Hepatocyte (in vitro differentiated cells): ENCODE measurements at regions not wholly inside any gene's neighbourhood (a gene's known extent, or its start where the extent isn't known, plus 50 kb on each side); places are given as distances from the start of the nearest gene placed in this dataset.

Experiments used
- EZH2 ChIP-seq: fragments of 200-600 bp; sonication (generic); IDR thresholded peaks from 2 replicates; pipeline ENCODE4 v1.6.1; 2016; ENCODE audit warnings: antibody characterized with exemption, mild to moderate bottlenecking, borderline replicate concordance
- EZH2phosphoT487 ChIP-seq: fragments of 200-600 bp; sonication (generic); IDR thresholded peaks from one replicate; pipeline ENCODE4 v1.6.1; 2018; ENCODE audit warnings: antibody characterized with exemption, mild to moderate bottlenecking, low read depth, moderate library complexity; ENCODE audit not compliant: unreplicated experiment, severe bottlenecking
- TF ChIP-seq, protein P1 (sequence below): fragments of 200-600 bp; sonication (generic); IDR thresholded peaks from 2 replicates; pipeline ENCODE4 v1.5.1; 2016; ENCODE audit warnings: antibody characterized with exemption, mild to moderate bottlenecking; ENCODE audit not compliant: poor library complexity

DNA sequence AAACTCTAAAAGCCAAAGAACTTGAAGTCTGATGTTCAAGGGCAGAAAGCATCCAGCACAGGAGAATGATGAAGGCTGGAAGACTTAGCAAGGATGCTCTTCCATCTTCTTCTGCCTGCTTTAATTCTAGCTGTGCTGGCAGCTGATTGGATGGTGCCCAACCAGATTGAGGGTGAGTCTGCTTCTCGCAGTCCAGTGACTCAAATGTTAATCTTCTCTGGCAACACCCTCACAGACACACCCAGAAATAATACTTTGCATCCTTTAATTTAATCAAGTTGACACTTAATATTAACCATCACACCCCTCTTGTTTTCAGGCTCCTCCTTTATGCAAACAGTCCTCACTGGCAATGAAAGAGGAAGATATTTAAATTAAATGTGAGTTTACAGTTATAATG is 321.7 kb downstream of the TEX13C start:
- TF ChIP-seq EZH2phosphoT487 (no peak), EZH2 (no peak)
- TF ChIP-seq, protein P1, sequence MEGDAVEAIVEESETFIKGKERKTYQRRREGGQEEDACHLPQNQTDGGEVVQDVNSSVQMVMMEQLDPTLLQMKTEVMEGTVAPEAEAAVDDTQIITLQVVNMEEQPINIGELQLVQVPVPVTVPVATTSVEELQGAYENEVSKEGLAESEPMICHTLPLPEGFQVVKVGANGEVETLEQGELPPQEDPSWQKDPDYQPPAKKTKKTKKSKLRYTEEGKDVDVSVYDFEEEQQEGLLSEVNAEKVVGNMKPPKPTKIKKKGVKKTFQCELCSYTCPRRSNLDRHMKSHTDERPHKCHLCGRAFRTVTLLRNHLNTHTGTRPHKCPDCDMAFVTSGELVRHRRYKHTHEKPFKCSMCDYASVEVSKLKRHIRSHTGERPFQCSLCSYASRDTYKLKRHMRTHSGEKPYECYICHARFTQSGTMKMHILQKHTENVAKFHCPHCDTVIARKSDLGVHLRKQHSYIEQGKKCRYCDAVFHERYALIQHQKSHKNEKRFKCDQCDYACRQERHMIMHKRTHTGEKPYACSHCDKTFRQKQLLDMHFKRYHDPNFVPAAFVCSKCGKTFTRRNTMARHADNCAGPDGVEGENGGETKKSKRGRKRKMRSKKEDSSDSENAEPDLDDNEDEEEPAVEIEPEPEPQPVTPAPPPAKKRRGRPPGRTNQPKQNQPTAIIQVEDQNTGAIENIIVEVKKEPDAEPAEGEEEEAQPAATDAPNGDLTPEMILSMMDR = no peak
